ENCODE measurements at regions not wholly inside any gene's neighbourhood (a gene's known extent, or its start where the extent isn't known, plus 50 kb on each side); places are given as distances from the start of the nearest gene placed in this dataset.

DNA sequence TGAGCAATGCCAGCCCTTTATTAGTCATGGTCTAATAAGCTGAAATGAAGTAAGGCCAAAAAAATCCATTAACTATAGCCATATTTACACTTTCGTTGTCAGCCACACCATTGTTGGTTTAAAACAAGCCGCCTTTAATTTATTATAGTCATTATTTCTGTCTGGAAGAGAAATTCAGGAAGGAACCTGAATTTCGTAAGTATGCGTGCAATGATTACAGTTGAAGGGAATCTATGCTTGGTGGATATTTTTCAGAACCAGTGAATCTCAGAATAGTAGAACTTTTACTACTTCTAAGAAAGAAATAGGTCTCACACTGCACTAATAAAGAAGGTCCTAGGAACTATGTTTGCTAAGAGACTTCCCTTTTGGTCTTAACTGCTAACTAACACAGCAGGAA, 59.1 kb downstream of the FAM43A start:
- BruUV-seq (replicated peaks), result no TSS peak
- no peak overlapping the region for H3K27ac ChIP-seq (ENCODE audit: low read length)
- no peaks in the 10 kb centered on the region for H3K36me3 ChIP-seq (ENCODE audit: control insufficient read depth, insufficient read depth, low read length)
- no peaks in the 10 kb centered on the region for H3K9me3 ChIP-seq (ENCODE audit: control insufficient read depth, insufficient read depth, low read depth, low read length)
- no peak overlapping the region for H3K4me3 ChIP-seq (ENCODE audit: low read depth in 2 of 2, low read length in 2 of 2)
- H3K4me1 ChIP-seq (ENCODE audit: control insufficient read depth, insufficient read depth, low read length), result peaks cover 9% of the 10 kb centered on the region
- H3K27me3 ChIP-seq (ENCODE audit: control insufficient read depth, insufficient read depth, low read length), result no peaks in the 10 kb centered on the region
- DNase-seq (ENCODE audit: low read depth, low spot score) (no peak), ATAC-seq (no peak)
- intact Hi-C loops (cut with micrococcal nuclease; ENCODE audit: unreplicated experiment) (no loop called here), in situ Hi-C loops (cut with HindIII; ENCODE audit: low pct_unique_long_range_greater_than_20kb, low sequenced_read_pairs) (no loop called here)
- TF ChIP-seq POLR2AphosphoS5 (IDR thresholded peaks at IDR 0.05; ENCODE audit: low read depth, low read length) (no peak), SIN3A (IDR thresholded peaks at IDR 0.05; ENCODE audit: borderline replicate concordance, insufficient read depth, low read depth, low read length) (no peak), TCF7L2 (IDR thresholded peaks at IDR 0.05; ENCODE audit: low read depth, low read length) (no peak)
- TF ChIP-seq, protein P1, sequence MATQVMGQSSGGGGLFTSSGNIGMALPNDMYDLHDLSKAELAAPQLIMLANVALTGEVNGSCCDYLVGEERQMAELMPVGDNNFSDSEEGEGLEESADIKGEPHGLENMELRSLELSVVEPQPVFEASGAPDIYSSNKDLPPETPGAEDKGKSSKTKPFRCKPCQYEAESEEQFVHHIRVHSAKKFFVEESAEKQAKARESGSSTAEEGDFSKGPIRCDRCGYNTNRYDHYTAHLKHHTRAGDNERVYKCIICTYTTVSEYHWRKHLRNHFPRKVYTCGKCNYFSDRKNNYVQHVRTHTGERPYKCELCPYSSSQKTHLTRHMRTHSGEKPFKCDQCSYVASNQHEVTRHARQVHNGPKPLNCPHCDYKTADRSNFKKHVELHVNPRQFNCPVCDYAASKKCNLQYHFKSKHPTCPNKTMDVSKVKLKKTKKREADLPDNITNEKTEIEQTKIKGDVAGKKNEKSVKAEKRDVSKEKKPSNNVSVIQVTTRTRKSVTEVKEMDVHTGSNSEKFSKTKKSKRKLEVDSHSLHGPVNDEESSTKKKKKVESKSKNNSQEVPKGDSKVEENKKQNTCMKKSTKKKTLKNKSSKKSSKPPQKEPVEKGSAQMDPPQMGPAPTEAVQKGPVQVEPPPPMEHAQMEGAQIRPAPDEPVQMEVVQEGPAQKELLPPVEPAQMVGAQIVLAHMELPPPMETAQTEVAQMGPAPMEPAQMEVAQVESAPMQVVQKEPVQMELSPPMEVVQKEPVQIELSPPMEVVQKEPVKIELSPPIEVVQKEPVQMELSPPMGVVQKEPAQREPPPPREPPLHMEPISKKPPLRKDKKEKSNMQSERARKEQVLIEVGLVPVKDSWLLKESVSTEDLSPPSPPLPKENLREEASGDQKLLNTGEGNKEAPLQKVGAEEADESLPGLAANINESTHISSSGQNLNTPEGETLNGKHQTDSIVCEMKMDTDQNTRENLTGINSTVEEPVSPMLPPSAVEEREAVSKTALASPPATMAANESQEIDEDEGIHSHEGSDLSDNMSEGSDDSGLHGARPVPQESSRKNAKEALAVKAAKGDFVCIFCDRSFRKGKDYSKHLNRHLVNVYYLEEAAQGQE (IDR thresholded peaks at IDR 0.05; ENCODE audit: insufficient read depth in 1 of 2, low read depth in 2 of 2, low read length in 1 of 2), result no peak
- TF ChIP-seq, protein P2, sequence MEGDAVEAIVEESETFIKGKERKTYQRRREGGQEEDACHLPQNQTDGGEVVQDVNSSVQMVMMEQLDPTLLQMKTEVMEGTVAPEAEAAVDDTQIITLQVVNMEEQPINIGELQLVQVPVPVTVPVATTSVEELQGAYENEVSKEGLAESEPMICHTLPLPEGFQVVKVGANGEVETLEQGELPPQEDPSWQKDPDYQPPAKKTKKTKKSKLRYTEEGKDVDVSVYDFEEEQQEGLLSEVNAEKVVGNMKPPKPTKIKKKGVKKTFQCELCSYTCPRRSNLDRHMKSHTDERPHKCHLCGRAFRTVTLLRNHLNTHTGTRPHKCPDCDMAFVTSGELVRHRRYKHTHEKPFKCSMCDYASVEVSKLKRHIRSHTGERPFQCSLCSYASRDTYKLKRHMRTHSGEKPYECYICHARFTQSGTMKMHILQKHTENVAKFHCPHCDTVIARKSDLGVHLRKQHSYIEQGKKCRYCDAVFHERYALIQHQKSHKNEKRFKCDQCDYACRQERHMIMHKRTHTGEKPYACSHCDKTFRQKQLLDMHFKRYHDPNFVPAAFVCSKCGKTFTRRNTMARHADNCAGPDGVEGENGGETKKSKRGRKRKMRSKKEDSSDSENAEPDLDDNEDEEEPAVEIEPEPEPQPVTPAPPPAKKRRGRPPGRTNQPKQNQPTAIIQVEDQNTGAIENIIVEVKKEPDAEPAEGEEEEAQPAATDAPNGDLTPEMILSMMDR (IDR thresholded peaks at IDR 0.05), result no peak
- ChIA-PET POLR2A (no interaction called here), CTCF (no interaction called here)

DNA sequence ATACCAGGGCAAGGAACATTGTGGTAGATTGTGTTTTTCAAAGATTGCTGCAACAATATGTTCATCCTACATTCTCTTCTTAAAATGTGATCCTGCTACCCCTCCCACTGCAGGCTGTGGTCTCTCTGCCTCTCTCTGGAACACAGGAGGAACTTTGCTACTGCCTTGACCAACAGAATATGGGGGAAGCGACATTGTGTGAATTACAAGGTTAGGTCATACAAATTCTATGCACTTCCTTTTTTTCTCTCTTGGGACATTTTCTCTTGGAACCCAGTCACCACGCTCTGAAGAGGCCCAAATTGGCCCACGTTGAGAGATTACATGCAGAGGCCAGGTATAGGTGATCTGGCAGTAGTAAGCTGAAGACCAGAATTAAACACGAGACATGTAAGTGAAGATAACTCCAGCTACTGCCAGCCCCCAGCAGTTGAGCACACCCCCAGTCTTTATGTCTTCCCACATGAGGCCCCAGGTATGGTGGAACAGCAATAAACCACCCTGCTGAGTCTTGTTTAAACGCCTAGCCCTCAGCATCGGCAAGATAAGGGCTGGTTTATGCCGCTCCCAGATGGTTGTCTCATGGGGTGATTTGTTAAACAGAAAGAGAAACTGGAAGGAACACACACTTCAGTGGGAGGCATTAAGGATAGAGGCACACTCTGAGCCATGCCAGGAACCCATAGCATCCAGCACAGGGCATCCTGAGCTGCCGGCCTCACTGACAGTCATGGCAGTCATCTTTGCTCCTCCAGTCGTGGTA, 59.9 kb downstream of the FAM43A start:
- no peaks in the 10 kb centered on the region for H3K9me3 ChIP-seq (ENCODE audit: control insufficient read depth, insufficient read depth, low read depth, low read length)
- POLR2A ChIA-PET, result no interaction called here
- no peaks in the 10 kb centered on the region for H3K36me3 ChIP-seq (ENCODE audit: control insufficient read depth, insufficient read depth, low read length)
- intact Hi-C loops (cut with micrococcal nuclease; ENCODE audit: unreplicated experiment), result no loop called here
- BruUV-seq (replicated peaks), result no TSS peak
- in situ Hi-C loops (cut with HindIII; ENCODE audit: low pct_unique_long_range_greater_than_20kb, low sequenced_read_pairs), result no loop called here
- DNase-seq (ENCODE audit: low read depth, low spot score) (no peak), ATAC-seq (no peak)
- no peaks in the 10 kb centered on the region for H3K27me3 ChIP-seq (ENCODE audit: control insufficient read depth, insufficient read depth, low read length)
- no peak for TF ChIP-seq SIN3A (IDR thresholded peaks at IDR 0.05; ENCODE audit: borderline replicate concordance, insufficient read depth, low read depth, low read length)
- TF ChIP-seq, protein P2 (IDR thresholded peaks at IDR 0.05), result no peak
- TF ChIP-seq, protein P1 (IDR thresholded peaks at IDR 0.05; ENCODE audit: insufficient read depth in 1 of 2, low read depth in 2 of 2, low read length in 1 of 2), result no peak
- no peak for TF ChIP-seq POLR2AphosphoS5 (IDR thresholded peaks at IDR 0.05; ENCODE audit: low read depth, low read length)
- no peak for TF ChIP-seq TCF7L2 (IDR thresholded peaks at IDR 0.05; ENCODE audit: low read depth, low read length)
- CTCF ChIA-PET, result no interaction called here
- H3K4me3 ChIP-seq (ENCODE audit: low read depth in 2 of 2, low read length in 2 of 2), result no peak overlapping the region
- H3K4me1 ChIP-seq (ENCODE audit: control insufficient read depth, insufficient read depth, low read length), result peaks cover 7% of the 10 kb centered on the region
- no peak overlapping the region for H3K27ac ChIP-seq (ENCODE audit: low read length)

Data from Panc1 (cell line).